Pancreas (tissue), 10 donors: ENCODE measurements at regions not wholly inside any gene's neighbourhood (a gene's known extent, or its start where the extent isn't known, plus 50 kb on each side); places are given as distances from the start of the nearest gene placed in this dataset.

ENCODE experiments used
- ATAC-seq, 4 donors: fragments of 200-7000 bp; cut with Tn5 transposase; one replicate each; pipeline versions ENCODE4 v1.8.0 to v1.9.1; 2020; ENCODE audit warnings: mild to moderate bottlenecking in 4 of 4, moderate library complexity in 4 of 4
- DNase-seq, 6 donors: peaks; one replicate each; pipeline ENCODE4 v3.0.0-alpha.2; 2020
- FAIRE-seq: peaks from 2 replicates; lab custom pipeline; 2012; peaks lifted over from hg19 to GRCh38; lab: Jason Lieb, UNC
- H3K27ac ChIP-seq, 4 donors: fragments of 200-600 bp; sonication (generic); 1 replicate in 3 of 4; 2 replicates in 1 of 4; pipeline versions ENCODE4 v1.5.0 to v1.8.0; 2020
- H3K27me3 ChIP-seq, 4 donors: fragments of 200-600 bp; one replicate each; pipeline ENCODE4 v1.8.0; 2021
- H3K36me3 ChIP-seq, 3 donors: fragments of 200-600 bp; sonication (generic) in 1 of 3; one replicate each; pipeline versions ENCODE4 v1.5.0 to v1.8.0; 2020 to 2021
- H3K4me1 ChIP-seq, 3 donors: fragments of 200-600 bp; one replicate each; pipeline ENCODE4 v1.8.0; 2021
- H3K4me3 ChIP-seq, 4 donors: fragments of 200-600 bp; sonication (generic) in 2 of 4; one replicate each; pipeline versions ENCODE4 v1.5.0 to v1.8.0; 2020 to 2021
- H3K9me3 ChIP-seq, 4 donors: fragments of 200-600 bp; one replicate each; pipeline ENCODE4 v1.8.0; 2021
- CTCF ChIP-seq, 4 donors: fragments of 200-600 bp; sonication (generic) in 3 of 4; IDR thresholded peaks; one replicate each; pipeline versions ENCODE4 v1.5.0 to v1.8.0; 2021; ENCODE audit warnings: antibody characterized with exemption in 4 of 4
- WGBS, 2 donors: extraction: QIAGEN DNeasy Blood & Tissue Kit; methylation state at CpG; one replicate each; pipeline ENCODE4 v1.1.7; 2013; 5-methylcytosine and 5-hydroxymethylcytosine counted together
- intact Hi-C, 3 donors: fragments of 100-400 bp; cut with DNase I; formaldehyde crosslinking; loops; one replicate each; pipeline versions ENCODE4 v1.11.1 to v1.14.2; 2022
- donor health status: healthy with polysubstance abuse.
- donor health status: DM: no; HTN: no; CAD: no; lungs with moderate emphysema.
- donor health status: DM: no; HTN: no; CAD: no.
- donor health status: control.
- donor health status: control.
- donor health status: Bipolar disorder and iron deficiency.
- donor health status: DM: yes; HTN: yes; CAD: no.
- donor health status: DM: no; HTN: no; CAD: no.
- donor health status: DM: no; HTN: no; CAD: no.
- donor health status: DM: yes; HTN: yes; CAD: no.

- 58 to 59% methylated on average over 4 of the region's 4 CpGs for WGBS, 2 donors
- no peak overlapping the region for H3K27ac ChIP-seq
- H3K4me3 ChIP-seq = no peak overlapping the region
- ATAC-seq (no peak), DNase-seq (no peak), FAIRE-seq (no peak)
- intact Hi-C loops = no loop called here
- TF ChIP-seq CTCF (IDR thresholded peaks at IDR 0.05) = no peak
- no peaks in the 10 kb centered on the region for H3K36me3 ChIP-seq
- H3K9me3 ChIP-seq = no peaks in the 10 kb centered on the region
- H3K27me3 ChIP-seq = no peaks in the 10 kb centered on the region
- H3K4me1 ChIP-seq = no peaks in the 10 kb centered on the region
Observed at GRCh38 chr2:19702267-19702666, 199.5 kb downstream of the TTC32 start.

- Histone ChIP-seq H3K4me1 (no peaks in the 10 kb centered on the region), H3K9me3 (no peaks in the 10 kb centered on the region), H3K4me3 (no peak overlapping the region), H3K27me3 (no peaks in the 10 kb centered on the region), H3K27ac (no peak overlapping the region), H3K36me3 (no peaks in the 10 kb centered on the region)
- WGBS, 2 donors = 78 to 87% methylated on average over 10 of the region's 10 CpGs
- no peak for TF ChIP-seq CTCF (IDR thresholded peaks at IDR 0.05)
- no peak for ATAC-seq
- no peak for FAIRE-seq
- DNase-seq = no peak
- intact Hi-C loops = no loop called here
Observed at GRCh38 chr2:19700861-19701585, 200.8 kb downstream of the TTC32 start.

- no peak for DNase-seq
- H3K27me3 ChIP-seq = no peaks in the 10 kb centered on the region
- no peak for FAIRE-seq
- no peak for TF ChIP-seq CTCF (IDR thresholded peaks at IDR 0.05)
- no peaks in the 10 kb centered on the region for H3K4me1 ChIP-seq
- WGBS, 2 donors = 52 to 58% methylated on average over 2 of the region's 2 CpGs
- intact Hi-C loops = no loop called here
- no peak for ATAC-seq
- no peaks in the 10 kb centered on the region for H3K36me3 ChIP-seq
- H3K27ac ChIP-seq = no peak overlapping the region
- H3K9me3 ChIP-seq = no peaks in the 10 kb centered on the region
- H3K4me3 ChIP-seq = no peak overlapping the region
Observed at GRCh38 chr2:19697131-19697530, 204.7 kb downstream of the TTC32 start.

GRCh38 chr2:19695706-19696105 lies 206.1 kb downstream of the TTC32 start:
- Histone ChIP-seq H3K9me3 (no peaks in the 10 kb centered on the region), H3K27ac (no peak overlapping the region), H3K4me3 (no peak overlapping the region), H3K4me1 (no peaks in the 10 kb centered on the region), H3K36me3 (no peaks in the 10 kb centered on the region), H3K27me3 (no peaks in the 10 kb centered on the region)
- WGBS, 2 donors = 48% methylated on average over 4 of the region's 4 CpGs
- TF ChIP-seq CTCF (IDR thresholded peaks at IDR 0.05) = no peak
- intact Hi-C loops = no loop called here
- no peak for FAIRE-seq
- no peak for ATAC-seq
- no peak for DNase-seq

GRCh38 chr2:19691892-19692291 lies 209.9 kb downstream of the TTC32 start:
- H3K27ac ChIP-seq = no peak overlapping the region
- WGBS, 2 donors = 74% methylated on average over 1 of the region's 1 CpG
- TF ChIP-seq CTCF (IDR thresholded peaks at IDR 0.05) = no peak
- H3K9me3 ChIP-seq = no peaks in the 10 kb centered on the region
- FAIRE-seq = no peak
- intact Hi-C loops = no loop called here
- H3K4me1 ChIP-seq = no peaks in the 10 kb centered on the region
- ATAC-seq = no peak
- DNase-seq = no peak
- H3K36me3 ChIP-seq = no peaks in the 10 kb centered on the region
- H3K4me3 ChIP-seq = no peak overlapping the region
- H3K27me3 ChIP-seq = no peaks in the 10 kb centered on the region
